ENCODE measurements at regions not wholly inside any gene's neighbourhood (a gene's known extent, or its start where the extent isn't known, plus 50 kb on each side); places are given as distances from the start of the nearest gene placed in this dataset.

DNA sequence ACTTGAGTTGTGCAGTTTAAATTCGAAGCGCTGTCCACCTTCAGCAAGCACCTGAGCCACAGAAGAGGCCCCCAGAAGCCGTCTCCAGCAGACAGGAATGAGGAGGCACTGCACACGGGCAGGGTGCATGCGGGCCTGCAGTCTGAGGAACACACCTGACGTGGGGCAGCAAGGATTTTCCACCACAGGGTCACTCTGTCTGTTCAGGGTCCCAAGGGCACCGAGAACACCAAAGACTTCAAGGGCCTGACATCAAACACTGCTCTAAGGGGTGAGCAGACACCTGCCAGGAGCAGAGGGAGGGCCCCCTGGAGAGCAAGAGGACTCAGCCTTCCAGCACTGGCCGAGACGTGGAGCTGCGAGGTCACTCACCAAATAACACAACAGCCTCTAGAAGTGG lies 99.7 kb upstream of the C14orf180 start:
- TF ChIP-seq CTCF (IDR thresholded peaks at IDR 0.05; ENCODE audit: borderline replicate concordance, extremely low read depth, low read length, poor library complexity, severe bottlenecking) (no peak), EZH2 (IDR thresholded peaks at IDR 0.05; ENCODE audit: borderline replicate concordance, low read depth, low read length, severe bottlenecking) (no peak)
